HG03469 (cell line): ENCODE measurements at regions not wholly inside any gene's neighbourhood (a gene's known extent, or its start where the extent isn't known, plus 50 kb on each side); places are given as distances from the start of the nearest gene placed in this dataset.

Source experiments
- ATAC-seq: cut with Tn5 transposase; IDR thresholded peaks from one replicate; pipeline ENCODE4 v1.9.1; 2021; ENCODE audit warnings: mild to moderate bottlenecking, moderate library complexity, moderate number of reproducible peaks; ENCODE audit not compliant: unreplicated experiment

GRCh38 chr4:81965454-81965853 lies 408.3 kb downstream of the HNRNPD start:
- ATAC-seq: no peak

DNA sequence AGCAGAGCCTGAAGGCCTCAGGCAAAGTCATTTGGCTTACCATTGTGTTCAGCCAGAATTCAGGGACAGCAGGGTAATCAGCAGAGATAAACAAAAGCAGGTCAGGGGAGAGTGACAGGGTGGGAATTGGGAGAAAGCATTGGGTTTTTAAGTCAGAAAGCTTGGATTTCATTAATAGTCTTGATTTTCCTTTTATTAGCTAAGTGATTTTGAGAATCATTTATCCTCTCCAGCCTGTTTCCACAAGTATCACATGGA lies 410.1 kb downstream of the HNRNPD start:
- no peak for ATAC-seq

- ATAC-seq: no peak
These were observed 410.6 kb downstream of the HNRNPD start for GRCh38 chr4:81963015-81963762.

GRCh38 chr4:81960961-81961360 lies 412.8 kb downstream of the HNRNPD start:
- no peak for ATAC-seq

DNA sequence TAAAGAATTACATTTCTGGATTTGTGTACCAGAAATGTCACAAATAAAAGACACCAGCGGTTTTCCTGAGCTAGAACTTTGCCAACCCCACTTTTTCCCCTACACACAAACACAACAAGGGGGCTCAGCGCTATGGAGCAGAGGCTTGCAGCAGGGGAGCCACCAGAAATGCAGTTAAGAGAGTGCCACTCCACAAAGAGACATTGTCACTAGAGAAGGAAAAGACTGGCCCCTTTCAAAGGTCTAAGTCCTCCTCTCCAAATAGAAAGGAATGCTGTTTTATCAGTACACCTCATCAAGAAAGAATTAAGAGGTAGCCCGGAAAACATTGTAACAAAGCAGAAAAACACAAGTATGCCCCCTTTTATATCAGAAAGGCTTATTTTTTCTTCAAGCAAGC lies 419.5 kb downstream of the HNRNPD start:
- ATAC-seq: no peak

DNA sequence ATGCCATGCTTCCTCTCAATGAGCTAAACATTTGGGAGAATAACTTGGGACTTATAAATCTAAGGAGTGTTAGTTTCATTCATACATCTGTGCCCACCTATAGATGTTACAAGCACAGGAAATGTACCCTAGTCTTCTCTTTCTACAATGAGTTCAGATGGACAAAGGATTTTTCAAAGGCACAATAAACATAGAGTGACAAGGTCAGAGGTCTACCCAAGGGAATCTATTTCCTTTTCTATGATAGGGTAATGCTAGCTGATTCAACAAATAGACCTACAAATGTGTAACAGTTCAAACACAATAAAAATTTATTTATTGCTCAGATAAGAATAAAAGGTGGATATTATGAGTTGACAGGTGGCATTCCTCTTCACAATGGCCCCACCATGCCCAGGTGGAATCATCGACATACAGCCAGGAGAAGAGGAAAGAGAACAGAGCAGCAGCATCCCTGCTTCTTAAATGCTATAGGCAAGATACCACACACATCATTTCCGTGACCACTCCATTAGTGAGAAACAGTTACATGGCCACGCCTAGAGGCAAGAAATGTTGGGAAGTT lies 421.8 kb downstream of the HNRNPD start:
- ATAC-seq: no peak

GRCh38 chr4:81946996-81947395 lies 426.8 kb downstream of the HNRNPD start:
- ATAC-seq: no peak

- ATAC-seq: no peak
These were observed 443.1 kb downstream of the HNRNPD start for GRCh38 chr4:81930506-81931238.

- no peak for ATAC-seq
These were observed 450.7 kb downstream of the HNRNPD start for GRCh38 chr4:81923140-81923539.

DNA sequence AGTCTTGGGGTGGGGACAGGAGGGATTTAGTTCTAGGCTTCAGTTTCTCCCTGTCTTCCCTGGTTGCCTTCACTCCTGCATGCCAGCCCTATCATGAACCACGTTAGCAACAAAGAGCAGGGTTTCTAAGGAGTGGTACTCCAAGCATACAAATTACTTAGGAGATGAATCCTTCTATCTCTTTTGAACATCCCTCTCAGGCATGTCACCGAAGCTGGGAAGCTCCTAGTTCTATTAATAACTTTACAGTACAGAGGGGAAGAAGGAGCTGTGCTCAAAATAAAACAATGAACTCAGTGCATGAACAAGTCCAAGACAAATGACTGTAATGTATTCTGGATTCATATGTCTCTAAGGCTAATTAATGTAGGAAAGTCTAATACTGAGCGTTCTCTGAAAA lies 450.6 kb upstream of the RASGEF1B start:
- no peak for ATAC-seq

- ATAC-seq: peak; percentile 51
These were observed 450.0 kb upstream of the RASGEF1B start for GRCh38 chr4:81921751-81922159.

GRCh38 chr4:81919810-81920209 lies 448.1 kb upstream of the RASGEF1B start:
- no peak for ATAC-seq

GRCh38 chr4:81919223-81919622 lies 447.5 kb upstream of the RASGEF1B start:
- no peak for ATAC-seq

GRCh38 chr4:81915430-81915829 lies 443.7 kb upstream of the RASGEF1B start:
- ATAC-seq: no peak

GRCh38 chr4:81914623-81915022 lies 442.9 kb upstream of the RASGEF1B start:
- peak; percentile 48 for ATAC-seq

GRCh38 chr4:81913427-81913879 lies 441.7 kb upstream of the RASGEF1B start:
- ATAC-seq: no peak

DNA sequence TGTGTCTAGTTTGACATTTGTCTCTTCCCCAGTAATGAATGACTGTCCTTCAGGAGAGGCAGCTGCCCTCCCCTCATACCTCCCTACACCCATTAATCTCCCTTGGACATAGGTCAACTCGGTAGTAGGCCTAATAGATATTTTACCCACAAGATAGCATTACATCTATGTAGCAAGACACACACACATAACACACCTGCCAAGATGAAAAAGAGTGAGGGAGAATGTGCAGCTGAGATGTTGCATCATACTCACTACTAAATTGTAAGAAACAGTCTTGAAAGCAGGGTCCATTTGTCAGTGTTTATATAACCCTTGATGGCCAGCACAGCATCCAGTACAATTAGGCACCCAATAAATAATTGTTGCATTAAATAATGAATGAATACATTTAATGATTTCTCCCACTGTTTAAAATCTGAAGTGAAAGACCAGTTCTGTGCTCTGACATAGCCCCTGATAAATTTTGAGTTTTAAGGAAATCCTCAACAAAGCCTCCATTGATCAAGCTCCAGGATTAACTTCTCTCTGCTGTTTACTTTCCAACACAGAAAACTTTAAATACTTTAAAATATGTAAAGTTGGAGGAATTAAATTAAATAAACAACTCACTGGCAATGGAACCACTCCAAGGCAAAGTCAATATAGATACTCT lies 440.8 kb upstream of the RASGEF1B start:
- ATAC-seq: no peak

GRCh38 chr4:81906905-81907304 lies 435.2 kb upstream of the RASGEF1B start:
- no peak for ATAC-seq

- peak; percentile 96 for ATAC-seq
These were observed 434.3 kb upstream of the RASGEF1B start for GRCh38 chr4:81905971-81906370.

DNA sequence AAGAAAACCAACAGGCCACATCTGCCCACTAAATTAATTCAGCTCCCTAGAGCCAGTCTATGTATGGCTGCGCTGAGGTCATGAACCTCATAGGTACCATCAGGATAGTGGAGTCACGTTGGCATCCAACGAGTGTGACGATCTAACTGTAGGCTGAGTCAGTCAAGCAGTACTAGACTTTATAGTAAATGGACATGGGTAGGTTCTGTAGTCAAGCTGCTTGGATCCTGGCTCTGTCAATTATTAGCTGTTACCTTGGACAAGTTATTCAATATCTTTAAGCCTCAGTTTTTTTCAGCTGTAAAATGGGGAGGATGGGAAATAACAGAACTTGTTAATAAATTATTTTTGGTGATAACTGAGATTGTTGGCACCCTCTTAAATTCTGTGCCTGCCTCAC lies 432.4 kb upstream of the RASGEF1B start:
- ATAC-seq: no peak

GRCh38 chr4:81903212-81903611 lies 431.5 kb upstream of the RASGEF1B start:
- ATAC-seq: no peak
